Inflammatory macrophage (primary cell): ENCODE measurements at regions not wholly inside any gene's neighbourhood (a gene's known extent, or its start where the extent isn't known, plus 50 kb on each side); places are given as distances from the start of the nearest gene placed in this dataset.
A peak's percentile ranks its signal among the peaks of the same experiment; 100 is the strongest.

Experiments
- DNase-seq, 2 donors: peaks; one replicate each; pipeline ENCODE4 v3.0.0-alpha.2; 2020 to 2022

- no peak for DNase-seq
These were observed 300.4 kb downstream of the DTWD2 start for GRCh38 chr5:118687661-118688621.

GRCh38 chr5:118687100-118687499, 301.2 kb downstream of the DTWD2 start:
- no peak for DNase-seq

- DNase-seq: no peak
These were observed 306.7 kb downstream of the DTWD2 start for GRCh38 chr5:118681655-118682054.

GRCh38 chr5:118679264-118679940, 308.9 kb downstream of the DTWD2 start:
- no peak for DNase-seq

GRCh38 chr5:118678746-118679145, 309.6 kb downstream of the DTWD2 start:
- DNase-seq: no peak

DNA sequence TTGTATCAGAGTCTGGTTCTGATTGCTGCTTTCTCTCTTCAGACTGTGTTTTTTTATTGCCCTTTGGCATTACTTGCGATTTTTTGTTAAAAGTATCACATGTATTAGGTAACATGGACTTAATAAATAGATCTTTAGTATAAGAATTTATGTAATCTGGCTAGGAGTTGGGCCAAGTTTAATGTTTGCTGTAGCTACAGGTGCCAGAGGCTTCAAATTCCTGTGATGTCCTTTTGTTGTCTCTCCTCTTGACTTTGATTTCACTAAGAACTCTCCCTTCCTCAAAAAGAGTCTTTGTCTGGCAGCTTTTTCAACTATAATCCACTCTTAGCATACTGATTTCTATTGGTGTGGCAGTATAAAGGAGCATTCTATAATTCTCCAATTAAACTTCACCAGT, 313.1 kb downstream of the DTWD2 start:
- no peak for DNase-seq

GRCh38 chr5:118657576-118657975, 330.8 kb downstream of the DTWD2 start:
- no peak for DNase-seq

- DNase-seq: no peak
These were observed 334.5 kb downstream of the DTWD2 start for GRCh38 chr5:118653872-118654271.

- DNase-seq: no peak
These were observed 335.2 kb downstream of the DTWD2 start for GRCh38 chr5:118653183-118653582.

DNA sequence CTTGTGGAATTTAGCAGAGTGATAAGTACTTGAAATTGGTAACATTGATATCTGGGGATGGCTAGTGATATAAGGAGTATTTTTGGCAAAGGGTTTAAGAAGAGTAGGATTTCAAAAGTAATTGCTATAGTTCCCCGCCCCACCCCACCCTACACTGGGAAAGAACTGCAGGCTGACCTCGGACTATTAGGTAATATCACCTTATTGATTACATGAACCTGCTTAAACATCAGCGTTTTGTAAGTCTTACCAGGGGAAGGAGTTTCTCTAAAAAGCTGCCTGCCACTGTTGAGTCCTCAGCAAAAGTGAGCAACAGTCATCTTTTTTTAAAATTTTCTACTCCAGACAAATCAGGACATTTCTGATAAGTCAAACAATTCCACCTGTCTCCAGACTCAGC, 337.3 kb downstream of the DTWD2 start:
- no peak for DNase-seq

DNA sequence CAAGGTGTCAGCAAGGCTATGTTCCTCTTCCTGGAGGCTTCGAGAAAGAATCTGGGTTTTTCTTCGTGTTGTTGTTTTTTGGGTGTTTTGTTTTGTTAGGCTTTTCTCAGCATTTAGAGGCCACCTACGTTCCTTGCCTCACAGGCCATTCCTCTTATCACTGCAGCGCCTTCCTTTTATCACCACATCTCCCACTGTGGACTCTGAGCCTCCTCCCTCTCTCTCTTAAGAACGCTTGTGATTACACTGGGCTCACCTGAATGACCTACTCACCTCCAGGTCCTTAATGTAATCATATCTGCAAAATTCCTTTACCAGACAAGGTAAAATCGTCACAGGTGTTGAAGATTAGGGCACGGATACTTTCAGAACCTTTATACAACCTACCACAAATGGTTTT, 340.8 kb downstream of the DTWD2 start:
- DNase-seq: no peak

DNA sequence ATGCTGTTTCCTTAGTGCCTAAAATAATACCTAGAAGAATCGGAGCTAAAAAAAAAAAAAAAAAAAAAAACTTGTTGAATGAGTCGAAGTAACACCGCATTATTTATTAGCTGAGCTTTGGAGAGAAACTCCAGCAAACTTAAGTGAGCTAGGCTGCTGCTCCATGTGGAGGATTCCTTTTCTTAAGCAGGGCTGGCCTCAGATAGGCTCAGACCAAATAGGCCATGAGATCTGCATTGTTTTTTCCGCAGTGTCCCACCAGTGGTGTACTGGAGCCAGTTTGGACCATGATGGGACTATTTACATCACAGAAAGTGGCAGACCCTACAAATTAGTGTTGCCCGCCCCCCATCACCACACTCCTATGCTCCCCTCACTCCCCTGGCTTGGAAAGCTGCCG, 341.4 kb downstream of the DTWD2 start:
- DNase-seq: no peak

DNA sequence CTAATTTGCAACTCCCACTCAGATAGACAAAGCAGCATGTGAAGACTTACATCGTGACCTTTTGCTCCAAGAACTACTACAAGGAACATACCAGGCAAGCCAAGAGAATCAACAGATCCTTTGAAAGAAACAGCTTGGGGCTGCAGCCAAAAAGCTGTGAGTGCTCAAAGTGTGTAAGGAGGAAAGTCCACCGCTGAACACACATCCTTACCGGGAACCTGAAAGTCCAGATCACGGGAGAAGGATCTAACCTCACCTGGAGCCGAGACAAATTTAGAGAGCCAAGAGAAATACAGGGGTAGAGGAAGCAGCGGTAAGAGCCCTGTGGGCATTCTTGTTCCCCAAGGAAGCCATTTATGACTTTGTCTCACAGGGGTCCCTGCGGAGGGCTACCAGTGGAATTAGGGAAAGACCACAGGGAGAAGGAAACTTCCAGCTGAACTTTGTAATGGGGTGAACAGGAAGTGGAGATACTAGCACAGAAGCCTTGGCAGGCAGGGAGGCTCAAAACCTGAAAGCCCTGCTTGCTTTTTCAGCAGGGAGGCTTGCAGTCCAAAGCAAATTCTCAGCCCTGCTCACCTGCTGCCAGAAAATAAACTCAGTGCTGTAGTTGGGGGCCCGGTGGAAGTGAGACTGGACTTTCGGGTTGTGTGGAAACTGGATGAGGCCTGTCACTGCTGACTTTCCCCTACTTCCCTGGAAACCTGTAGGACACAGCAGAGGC, 350.2 kb downstream of the DTWD2 start:
- DNase-seq: no peak

GRCh38 chr5:118628660-118629354, 359.5 kb downstream of the DTWD2 start:
- no peak for DNase-seq

GRCh38 chr5:118620233-118620632, 368.1 kb downstream of the DTWD2 start:
- DNase-seq: no peak

GRCh38 chr5:118619823-118620222, 368.5 kb downstream of the DTWD2 start:
- no peak for DNase-seq

DNA sequence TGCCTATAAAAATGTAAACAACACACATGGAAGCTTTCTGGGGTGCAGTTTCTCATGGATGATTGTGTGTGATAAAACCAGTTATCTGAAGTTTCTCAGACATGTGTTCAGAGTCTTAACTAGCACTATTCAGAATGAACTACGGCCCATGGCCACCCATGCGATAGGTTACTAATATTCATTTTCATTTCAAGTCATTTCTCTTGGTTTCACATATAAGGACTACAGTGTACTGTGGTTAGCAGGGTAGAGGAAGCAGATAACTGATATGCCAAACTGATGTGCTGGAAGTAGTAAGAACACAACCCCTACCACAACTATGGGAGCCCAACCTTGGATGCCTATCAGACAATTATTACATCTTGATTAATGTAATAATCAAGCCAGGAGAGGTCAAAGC, 372.1 kb downstream of the DTWD2 start:
- no peak for DNase-seq

DNA sequence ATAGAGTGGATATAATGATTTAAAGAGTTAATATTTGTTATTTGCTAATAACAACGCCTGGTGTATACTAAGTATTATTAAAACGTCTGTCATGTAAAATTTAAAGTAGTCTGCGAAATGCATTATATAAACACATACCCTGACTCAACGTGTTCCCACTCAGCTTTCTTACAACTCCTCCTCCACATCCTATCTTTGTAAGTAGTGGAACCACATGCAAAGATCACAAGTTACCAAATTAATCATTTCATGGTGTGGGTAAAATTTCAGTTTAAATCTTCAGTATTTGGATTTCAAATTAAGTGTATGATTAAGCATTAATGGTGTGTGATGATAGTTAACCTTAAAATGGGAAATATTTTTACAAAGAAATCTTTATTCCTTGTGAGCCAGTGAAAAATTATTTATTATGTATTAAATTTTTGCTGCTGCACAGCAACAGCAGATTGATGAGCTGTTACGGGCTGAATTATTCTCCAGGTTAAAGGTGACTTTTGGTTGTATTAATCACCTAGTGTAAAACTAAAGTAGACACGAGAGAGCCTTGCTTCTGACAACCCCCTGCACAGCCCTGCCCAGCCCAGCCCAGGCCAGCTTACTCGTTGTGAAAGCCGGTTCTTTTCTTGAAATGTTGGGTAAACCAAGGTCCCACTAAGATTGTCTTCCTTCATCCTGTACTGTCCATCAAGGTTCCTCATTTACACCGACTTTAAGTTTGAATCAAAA, 373.5 kb downstream of the DTWD2 start:
- no peak for DNase-seq

GRCh38 chr5:118611332-118611945, 376.9 kb downstream of the DTWD2 start:
- DNase-seq: peak in 1 of 2 donors; percentile 33

DNA sequence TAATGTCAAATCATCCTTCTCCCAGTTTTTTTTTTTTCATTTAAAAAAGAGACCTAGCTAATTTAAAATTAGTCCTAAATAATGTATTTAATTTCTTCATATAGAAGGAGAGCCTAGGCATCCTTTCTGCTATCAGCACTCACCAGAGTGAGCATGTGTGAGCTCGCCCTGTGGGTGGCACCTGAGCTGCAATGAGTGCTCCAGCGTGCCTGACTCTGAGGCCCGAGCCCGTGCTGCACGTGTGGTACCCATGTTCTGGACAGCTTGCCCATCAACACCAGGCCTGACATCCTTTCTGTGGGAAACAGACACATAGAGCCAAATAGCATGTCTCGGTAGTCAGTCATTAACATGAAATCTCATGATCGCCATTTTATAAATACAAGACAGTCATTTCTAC, 381.4 kb downstream of the DTWD2 start:
- no peak for DNase-seq

DNA sequence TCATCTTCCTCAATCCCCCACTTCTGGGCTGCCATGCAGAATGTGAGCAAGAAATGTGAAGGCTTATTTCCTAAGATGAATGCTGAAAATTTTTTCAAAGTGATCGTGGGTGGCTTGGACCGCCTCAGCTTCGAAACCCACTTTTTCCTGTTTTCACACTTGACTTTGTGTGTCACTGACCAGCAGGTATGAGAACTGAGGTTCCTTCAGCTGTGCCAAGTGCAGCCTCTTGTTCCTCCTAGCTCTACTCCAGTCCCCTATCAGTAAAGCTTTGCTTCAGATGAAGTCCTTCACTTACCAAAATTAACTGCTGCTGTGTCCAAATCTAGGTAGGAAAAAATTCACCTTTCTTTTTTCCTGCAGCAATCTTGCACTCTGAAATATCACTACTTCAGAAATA, 382.6 kb downstream of the DTWD2 start:
- no peak for DNase-seq

DNA sequence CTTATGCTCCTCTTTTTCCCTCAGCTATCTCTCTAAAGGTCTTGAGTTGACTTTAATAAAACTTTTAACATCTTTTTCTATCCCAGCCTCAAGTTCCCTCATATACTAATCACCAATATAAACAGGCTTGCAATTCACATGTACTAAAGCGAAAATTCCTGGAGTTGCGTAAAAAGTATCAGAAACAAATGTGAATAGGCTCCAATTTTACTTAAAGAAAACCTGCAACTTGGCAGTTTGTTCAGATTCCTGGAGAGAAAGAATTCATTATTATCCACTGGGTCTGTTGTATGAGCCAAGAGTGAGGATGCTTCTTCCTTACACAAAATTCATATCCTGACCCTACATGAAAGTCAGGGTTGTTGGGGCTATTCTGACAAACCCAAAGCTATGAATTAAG, 384.2 kb downstream of the DTWD2 start:
- DNase-seq: no peak
